Neural progenitor cell (in vitro differentiated cells): ENCODE measurements at regions not wholly inside any gene's neighbourhood (a gene's known extent, or its start where the extent isn't known, plus 50 kb on each side); places are given as distances from the start of the nearest gene placed in this dataset.

Experiments
- DNase-seq: peaks from one replicate; pipeline ENCODE4 v3.0.0-alpha.2; 2016; ENCODE audit warnings: low spot score
- H2AFZ ChIP-seq: fragments of 200-600 bp; sonication (generic); replicated peaks from 2 replicates; pipeline ENCODE4 v1.6.1; 2016; ENCODE audit warnings: antibody characterized with exemption
- H3F3A ChIP-seq: fragments of 200-600 bp; sonication (generic); 2 replicates; pipeline ENCODE4 v1.6.1; 2016; ENCODE audit warnings: antibody characterized with exemption, low read depth
- H3K27ac ChIP-seq: fragments of 200-600 bp; sonication (generic); 2 replicates; pipeline ENCODE4 v1.5.1; 2016; ENCODE audit warnings: mild to moderate bottlenecking
- H3K27me3 ChIP-seq: fragments of 200-600 bp; sonication (generic); 2 replicates; pipeline ENCODE4 v1.6.1; 2016; ENCODE audit warnings: mild to moderate bottlenecking, moderate library complexity
- H3K36me3 ChIP-seq: fragments of 200-600 bp; sonication (generic); 2 replicates; pipeline ENCODE4 v1.5.1; 2016
- H3K4me1 ChIP-seq: fragments of 200-600 bp; sonication (generic); 2 replicates; pipeline ENCODE4 v1.6.1; 2016; ENCODE audit warnings: mixed run types
- H3K4me2 ChIP-seq: fragments of 200-600 bp; sonication (generic); 2 replicates; pipeline ENCODE4 v1.6.1; 2016
- H3K4me3 ChIP-seq: fragments of 200-600 bp; sonication (generic); 2 replicates; pipeline ENCODE4 v1.5.1; 2016
- H3K79me2 ChIP-seq: fragments of 200-600 bp; sonication (generic); 2 replicates; pipeline ENCODE4 v1.6.1; 2016; ENCODE audit warnings: low read depth
- H3K9ac ChIP-seq: fragments of 200-600 bp; sonication (generic); 2 replicates; pipeline ENCODE4 v1.6.1; 2016
- H3K9me3 ChIP-seq: fragments of 200-600 bp; sonication (generic); 2 replicates; pipeline ENCODE4 v1.5.1; 2016; ENCODE audit warnings: low read depth
- H4K20me1 ChIP-seq: fragments of 200-600 bp; sonication (generic); 2 replicates; pipeline ENCODE4 v1.6.1; 2016; ENCODE audit warnings: low read depth
- H3K27ac Mint-ChIP-seq: 3 replicates; pipeline ENCODE4 v1.8.0; 2021; ENCODE audit warnings: mixed read lengths
- H3K27me3 Mint-ChIP-seq: 2 replicates; pipeline ENCODE4 v1.8.0; 2022; ENCODE audit warnings: low read depth, mild to moderate bottlenecking, inconsistent platforms, moderate library complexity, mixed read lengths; ENCODE audit not compliant: insufficient read depth
- H3K36me3 Mint-ChIP-seq: 3 replicates; pipeline ENCODE4 v1.8.0; 2021; ENCODE audit warnings: mixed read lengths
- H3K4me1 Mint-ChIP-seq: 3 replicates; pipeline ENCODE4 v1.8.0; 2021; ENCODE audit warnings: mixed read lengths
- H3K4me3 Mint-ChIP-seq: 3 replicates; pipeline ENCODE4 v1.8.0; 2021; ENCODE audit warnings: mild to moderate bottlenecking, moderate library complexity, mixed read lengths
- H3K9me3 Mint-ChIP-seq: 3 replicates; pipeline ENCODE4 v1.8.0; 2020; ENCODE audit warnings: mixed read lengths
- CTCF ChIP-seq: fragments of 200-600 bp; sonication (generic); IDR thresholded peaks from 2 replicates; pipeline ENCODE4 v1.5.1; 2017; ENCODE audit warnings: antibody characterized with exemption, mild to moderate bottlenecking
- EZH2 ChIP-seq: fragments of 200-600 bp; sonication (generic); IDR thresholded peaks from 2 replicates; pipeline ENCODE4 v1.6.1; 2017; ENCODE audit warnings: antibody characterized with exemption, mild to moderate bottlenecking, moderate library complexity
- EZH2phosphoT487 ChIP-seq: fragments of 200-600 bp; sonication (generic); IDR thresholded peaks from 2 replicates; pipeline ENCODE4 v1.6.1; 2017; ENCODE audit warnings: antibody characterized with exemption

GRCh38 chr6:151738267-151738666, 69.2 kb upstream of the ESR1 start:
- no peak overlapping the region for H3K4me3 Mint-ChIP-seq
- no peaks in the 10 kb centered on the region for H4K20me1 ChIP-seq
- H3K36me3 ChIP-seq: no peaks in the 10 kb centered on the region
- H3K79me2 ChIP-seq: no peaks in the 10 kb centered on the region
- no peak overlapping the region for H3K4me3 ChIP-seq
- no peaks in the 10 kb centered on the region for H3K4me1 ChIP-seq
- no peaks in the 10 kb centered on the region for H3K36me3 Mint-ChIP-seq
- peaks cover 6% of the 10 kb centered on the region for H3K27me3 Mint-ChIP-seq
- DNase-seq: no peak
- H3F3A ChIP-seq: no peaks in the 10 kb centered on the region
- H3K27ac ChIP-seq: no peak overlapping the region
- H3K9me3 ChIP-seq: no peaks in the 10 kb centered on the region
- no peaks in the 10 kb centered on the region for H3K9me3 Mint-ChIP-seq
- no peaks in the 10 kb centered on the region for H3K27me3 ChIP-seq
- TF ChIP-seq CTCF (no peak), EZH2 (no peak), EZH2phosphoT487 (no peak)
- no peak overlapping the region for H3K4me2 ChIP-seq
- no peak overlapping the region for H3K27ac Mint-ChIP-seq
- no peak overlapping the region for H3K9ac ChIP-seq
- no peak overlapping the region for H2AFZ ChIP-seq
- H3K4me1 Mint-ChIP-seq: peaks cover 13% of the 10 kb centered on the region

- peaks cover 6% of the 10 kb centered on the region for H3K27me3 Mint-ChIP-seq
- Histone ChIP-seq H3K9ac (no peak overlapping the region), H3K27me3 (no peaks in the 10 kb centered on the region), H3K36me3 (no peaks in the 10 kb centered on the region), H3F3A (no peaks in the 10 kb centered on the region), H3K4me2 (no peak overlapping the region), H3K4me3 (no peak overlapping the region), H3K9me3 (no peaks in the 10 kb centered on the region), H3K79me2 (no peaks in the 10 kb centered on the region), H3K4me1 (no peaks in the 10 kb centered on the region), H2AFZ (no peak overlapping the region), H3K27ac (no peak overlapping the region), H4K20me1 (no peaks in the 10 kb centered on the region)
- TF ChIP-seq CTCF (no peak), EZH2phosphoT487 (no peak), EZH2 (no peak)
- H3K4me1 Mint-ChIP-seq: peaks cover 13% of the 10 kb centered on the region
- DNase-seq: no peak
- H3K27ac Mint-ChIP-seq: no peak overlapping the region
- no peaks in the 10 kb centered on the region for H3K36me3 Mint-ChIP-seq
- H3K9me3 Mint-ChIP-seq: no peaks in the 10 kb centered on the region
- H3K4me3 Mint-ChIP-seq: no peak overlapping the region
Measured at GRCh38 chr6:151738960-151739359, 68.5 kb upstream of the ESR1 start.

GRCh38 chr6:151740820-151741219, 66.7 kb upstream of the ESR1 start:
- Histone ChIP-seq H3K27me3 (no peaks in the 10 kb centered on the region), H3F3A (no peaks in the 10 kb centered on the region), H4K20me1 (no peaks in the 10 kb centered on the region), H3K4me2 (no peak overlapping the region), H3K9ac (no peak overlapping the region), H3K79me2 (no peaks in the 10 kb centered on the region), H3K9me3 (no peaks in the 10 kb centered on the region), H3K4me3 (no peak overlapping the region), H3K4me1 (no peaks in the 10 kb centered on the region), H3K36me3 (no peaks in the 10 kb centered on the region), H3K27ac (no peak overlapping the region), H2AFZ (no peak overlapping the region)
- peaks cover 1% of the 10 kb centered on the region for H3K4me1 Mint-ChIP-seq
- no peak overlapping the region for H3K4me3 Mint-ChIP-seq
- no peak overlapping the region for H3K27ac Mint-ChIP-seq
- no peak for TF ChIP-seq CTCF
- TF ChIP-seq EZH2: no peak
- no peak for TF ChIP-seq EZH2phosphoT487
- DNase-seq: no peak
- H3K9me3 Mint-ChIP-seq: no peaks in the 10 kb centered on the region
- H3K27me3 Mint-ChIP-seq: peaks cover 2% of the 10 kb centered on the region
- no peaks in the 10 kb centered on the region for H3K36me3 Mint-ChIP-seq

GRCh38 chr6:151747896-151748295, 59.6 kb upstream of the ESR1 start:
- TF ChIP-seq CTCF (no peak), EZH2phosphoT487 (no peak), EZH2 (no peak)

More at GRCh38 chr6:151747896-151748295, 59.6 kb upstream of the ESR1 start:
- Histone ChIP-seq H3K27ac (no peak overlapping the region), H4K20me1 (no peaks in the 10 kb centered on the region), H3K4me2 (no peak overlapping the region), H3F3A (no peaks in the 10 kb centered on the region), H3K27me3 (no peaks in the 10 kb centered on the region), H2AFZ (no peak overlapping the region), H3K4me1 (no peaks in the 10 kb centered on the region), H3K9me3 (no peaks in the 10 kb centered on the region), H3K79me2 (no peaks in the 10 kb centered on the region), H3K36me3 (no peaks in the 10 kb centered on the region), H3K4me3 (no peak overlapping the region), H3K9ac (no peak overlapping the region)
- Mint-ChIP-seq H3K27ac (no peak overlapping the region), H3K27me3 (no peaks in the 10 kb centered on the region), H3K9me3 (no peaks in the 10 kb centered on the region), H3K36me3 (no peaks in the 10 kb centered on the region), H3K4me1 (no peaks in the 10 kb centered on the region), H3K4me3 (no peak overlapping the region)
- DNase-seq: no peak
